NCI-H2029 treated with DMSO at 0.1 percent for 48 hours (cell line): ENCODE measurements at regions not wholly inside any gene's neighbourhood (a gene's known extent, or its start where the extent isn't known, plus 50 kb on each side); places are given as distances from the start of the nearest gene placed in this dataset.
"Not testable (repeated sequence)": the region's sequence is repeated elsewhere in the genome, so short reads cannot be mapped to it uniquely, and the experiment has no call there.

ENCODE experiments used
- DNase-seq: peaks from one replicate; lab custom pipeline; 2025; lab: John Stamatoyannopoulos, UW

GRCh38 chr3:127520993-127521392, 69.5 kb downstream of the TPRA1 start:
- no peak for DNase-seq

DNA sequence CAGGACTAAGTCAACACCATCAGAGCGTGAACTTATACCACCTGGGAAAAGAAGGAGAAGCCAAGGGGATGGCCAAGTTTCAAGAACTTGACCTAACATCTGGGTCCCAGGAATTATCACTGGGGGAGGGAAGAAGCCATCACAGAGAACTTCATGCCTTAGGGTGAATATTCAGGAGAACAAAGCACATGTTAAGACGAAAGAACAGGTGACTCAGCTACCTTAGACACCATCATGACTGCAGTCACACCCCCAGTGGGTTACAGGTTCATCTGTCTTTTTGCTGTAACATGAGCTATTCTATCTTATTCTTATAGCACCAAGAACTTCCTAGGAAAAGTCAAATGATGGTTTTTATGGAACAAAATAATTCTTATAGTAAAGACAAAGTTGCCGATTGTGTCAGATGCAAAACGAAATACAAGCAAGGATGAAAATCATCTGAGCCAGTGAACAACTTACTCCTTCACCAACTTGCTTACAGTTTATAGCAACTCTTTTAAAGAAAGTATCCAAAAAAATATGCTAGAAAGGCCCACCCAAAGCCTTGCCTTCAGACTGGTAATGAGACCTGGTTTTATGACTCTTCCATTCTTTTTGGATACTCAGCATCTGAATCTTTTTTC, 72.0 kb downstream of the TPRA1 start:
- no peak for DNase-seq

GRCh38 chr3:127512256-127512655, 78.3 kb downstream of the TPRA1 start:
- DNase-seq = no peak

- DNase-seq = no peak
These were observed 89.4 kb downstream of the TPRA1 start for GRCh38 chr3:127501177-127501576.

- no peak for DNase-seq
These were observed 92.9 kb downstream of the TPRA1 start for GRCh38 chr3:127497676-127498075.

GRCh38 chr3:127497166-127497565, 93.4 kb downstream of the TPRA1 start:
- no peak for DNase-seq

DNA sequence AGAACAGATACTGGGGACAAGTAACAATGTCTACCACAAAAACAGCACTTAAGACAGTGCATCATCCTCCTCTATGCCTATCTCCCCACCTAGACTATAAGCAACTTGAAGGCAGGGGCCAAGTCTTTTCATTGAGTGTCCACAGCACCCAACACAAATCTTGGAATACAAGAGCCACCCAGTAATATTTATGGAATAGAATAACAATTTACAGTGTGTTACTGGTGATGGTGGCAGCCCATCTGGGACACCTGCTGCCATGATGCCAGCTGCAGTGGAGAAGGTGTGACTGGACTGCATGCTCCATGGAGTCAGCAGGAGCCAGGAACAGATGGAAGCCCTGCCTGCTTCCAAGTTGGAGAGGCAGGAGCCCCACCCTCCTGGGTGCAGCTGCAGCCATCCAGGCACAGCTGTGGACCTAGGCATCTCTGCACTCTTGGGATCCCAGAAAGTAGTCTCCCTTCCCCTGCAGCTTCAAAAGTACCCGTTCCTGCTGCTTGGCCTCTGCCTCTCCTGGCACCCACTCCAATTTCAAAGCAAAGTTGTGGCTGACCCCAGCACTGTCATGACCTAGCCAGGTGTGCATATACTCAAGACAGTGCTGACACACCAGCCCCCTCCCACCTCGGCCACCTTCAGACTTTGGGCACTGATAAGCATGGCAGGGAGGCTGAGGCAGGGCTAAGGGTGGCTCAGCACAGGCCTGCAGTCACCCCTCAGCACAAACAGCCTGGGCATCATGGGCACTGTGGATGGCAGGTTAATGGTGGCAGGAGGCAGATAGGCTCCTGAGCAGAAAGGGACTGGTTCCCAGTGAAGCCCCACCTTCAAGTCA, 94.5 kb downstream of the TPRA1 start:
- DNase-seq = no peak

DNA sequence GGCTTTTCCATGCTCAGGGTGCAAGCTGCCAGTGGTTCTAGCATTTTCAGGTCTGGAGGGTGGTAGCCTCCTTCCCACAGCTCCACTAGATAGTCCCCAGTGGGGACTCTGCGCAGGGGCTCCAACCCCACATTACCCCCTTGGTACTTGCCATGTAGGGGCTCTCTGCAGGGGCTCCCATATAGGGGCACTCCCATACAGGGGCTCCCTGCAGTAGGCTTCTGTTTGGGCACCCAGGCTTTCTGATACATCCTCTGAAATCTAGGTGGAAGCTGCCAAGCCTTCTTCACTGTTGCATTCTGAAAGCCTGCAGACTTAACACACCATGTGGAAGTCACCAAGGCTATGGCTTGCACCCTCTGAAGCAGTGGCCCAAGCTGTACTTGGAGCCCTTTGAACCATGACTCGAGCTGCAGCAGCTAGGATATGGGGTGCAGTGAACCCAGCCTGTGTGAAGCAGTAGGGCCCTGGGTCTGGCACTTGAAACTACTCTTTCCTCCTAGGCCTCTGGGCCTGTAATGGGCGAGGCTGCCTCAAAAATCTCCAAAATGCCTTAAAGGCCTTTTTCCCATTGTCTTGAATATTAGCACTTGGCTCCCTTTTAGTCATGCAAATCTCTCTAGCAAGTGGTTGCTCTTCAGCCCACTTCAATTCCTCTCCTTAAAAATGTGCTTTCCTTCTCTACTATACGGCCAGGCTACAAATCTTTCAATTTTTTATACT, 96.4 kb downstream of the TPRA1 start:
- no peak for DNase-seq

DNA sequence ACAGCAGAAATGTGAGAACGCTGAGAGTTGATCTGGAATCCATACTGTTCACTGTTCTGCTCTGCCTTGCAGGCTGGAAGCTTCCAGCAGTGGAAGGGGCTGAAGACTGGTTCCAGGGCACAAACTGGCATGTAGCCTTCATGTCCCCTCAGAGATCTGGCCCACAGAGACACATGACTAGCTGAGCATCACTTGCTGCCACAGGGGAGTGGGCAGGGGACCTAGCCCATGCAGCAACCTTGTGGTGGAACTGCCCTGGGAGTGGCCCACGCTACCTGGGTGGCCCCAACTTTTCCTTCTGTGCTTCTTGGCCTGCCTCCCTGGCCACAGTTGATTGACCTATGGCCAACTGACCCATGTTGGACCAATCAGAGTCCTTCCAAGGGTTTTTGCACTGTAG, 98.1 kb downstream of the TPRA1 start:
- DNase-seq = no peak

- DNase-seq = no peak
These were observed 98.6 kb downstream of the TPRA1 start for GRCh38 chr3:127491909-127492308.

DNA sequence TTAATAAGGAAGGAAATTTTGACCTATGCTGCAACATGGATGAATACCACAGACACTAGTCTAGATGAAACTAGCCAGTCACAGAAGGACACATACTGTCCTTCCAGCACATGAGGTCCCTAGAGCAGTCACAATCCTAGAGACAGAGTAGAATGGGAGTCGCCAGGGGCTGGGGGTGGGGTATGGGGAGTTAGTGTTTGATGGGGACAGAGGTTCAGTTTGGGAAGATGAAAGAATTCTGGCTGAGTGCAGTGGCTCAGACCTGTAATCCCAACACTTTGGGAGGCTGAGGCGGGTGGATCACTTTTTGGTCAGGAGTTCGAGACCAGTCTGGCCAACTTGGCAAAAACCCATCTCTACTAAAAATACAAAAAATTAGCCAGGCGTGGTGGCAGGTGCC, 99.2 kb downstream of the TPRA1 start:
- DNase-seq = no peak

DNA sequence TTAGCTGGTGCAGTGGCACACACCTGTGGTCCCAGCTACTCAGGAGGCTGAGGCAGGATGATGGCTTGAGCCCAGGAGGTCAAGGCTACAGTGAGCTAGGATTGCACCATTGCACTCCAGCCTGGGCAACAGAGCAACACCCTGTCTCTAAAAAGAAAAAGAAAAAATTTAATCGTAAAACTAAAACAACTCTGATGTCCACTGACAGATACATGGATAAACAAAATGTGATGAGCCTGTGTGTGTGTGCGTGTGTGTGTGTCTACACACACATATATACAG, 99.6 kb downstream of the TPRA1 start:
- not testable (repeated sequence) for DNase-seq

GRCh38 chr3:127490271-127491023, 100.1 kb downstream of the TPRA1 start:
- no peak for DNase-seq

DNA sequence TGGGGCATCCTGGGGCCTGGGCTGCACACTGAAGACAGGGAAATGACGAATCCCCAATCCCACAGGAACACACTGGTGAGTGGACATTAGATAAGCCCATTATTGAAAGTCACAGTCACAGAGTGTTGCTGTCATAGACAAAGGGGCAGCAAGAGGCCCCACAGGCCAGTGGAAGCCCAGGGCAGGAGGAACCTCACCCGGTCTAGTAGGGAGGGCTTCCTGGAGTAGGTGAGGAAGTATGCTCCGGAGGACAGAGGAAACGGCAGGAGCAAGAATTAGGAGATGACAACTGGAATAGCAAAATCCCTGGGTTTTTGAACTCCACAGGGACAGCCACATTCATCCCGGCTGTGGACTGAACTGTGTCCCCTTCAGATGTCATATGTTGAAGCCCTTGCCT, 101.2 kb downstream of the TPRA1 start:
- DNase-seq = no peak

DNA sequence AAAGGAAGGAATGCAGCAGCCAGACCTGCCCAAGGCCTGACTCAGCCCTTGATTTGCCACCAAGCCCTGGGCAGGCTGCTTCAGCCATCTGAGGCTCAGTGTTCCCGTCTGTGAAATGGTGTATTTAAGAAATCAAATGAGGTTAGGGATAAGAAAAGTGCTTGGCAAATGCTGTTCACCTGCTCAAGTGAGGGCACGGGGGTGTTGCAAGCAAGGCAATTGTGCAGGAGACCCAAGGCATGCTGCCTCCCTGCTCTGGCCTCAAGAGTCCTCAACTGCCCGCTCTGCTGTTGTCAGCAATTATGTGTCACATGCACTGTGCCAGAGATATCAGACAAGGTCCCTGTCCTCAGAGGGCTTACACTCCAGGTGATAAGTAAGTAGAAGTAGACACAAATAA, 101.8 kb downstream of the TPRA1 start:
- DNase-seq = no peak

- DNase-seq = no peak
These were observed 102.3 kb downstream of the TPRA1 start for GRCh38 chr3:127488141-127488672.

GRCh38 chr3:127487196-127487595, 103.3 kb downstream of the TPRA1 start:
- no peak for DNase-seq

DNA sequence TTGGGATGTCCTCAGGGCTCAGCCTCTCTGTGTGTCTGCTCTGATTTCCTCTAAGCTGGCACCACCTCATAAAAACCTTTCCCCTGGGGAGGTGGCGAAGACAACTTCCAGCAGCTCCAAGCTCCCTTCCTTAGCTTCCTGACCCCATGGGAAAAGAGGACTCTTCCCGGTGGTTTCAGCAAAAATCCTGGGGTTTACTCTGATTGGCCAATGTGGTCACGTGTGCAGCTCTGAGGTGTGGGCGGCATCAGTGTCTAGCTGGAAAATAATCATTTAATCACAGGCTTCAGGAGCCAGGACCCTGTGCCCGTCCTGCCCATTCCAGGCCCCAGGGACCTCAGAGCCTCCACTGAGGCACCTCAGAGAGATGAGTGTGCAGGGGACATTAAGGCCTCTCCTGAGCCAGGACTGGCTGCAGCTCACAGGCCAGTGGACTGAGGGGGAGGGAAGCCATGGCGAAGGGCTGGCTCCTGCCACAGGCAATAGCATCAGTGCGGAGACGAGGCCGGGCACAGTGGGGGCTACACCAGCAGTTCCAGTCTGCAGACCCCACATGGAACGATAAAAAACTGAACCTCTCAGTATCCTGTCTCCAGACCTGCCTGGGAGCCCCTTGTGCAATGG, 104.1 kb downstream of the TPRA1 start:
- no peak for DNase-seq

DNA sequence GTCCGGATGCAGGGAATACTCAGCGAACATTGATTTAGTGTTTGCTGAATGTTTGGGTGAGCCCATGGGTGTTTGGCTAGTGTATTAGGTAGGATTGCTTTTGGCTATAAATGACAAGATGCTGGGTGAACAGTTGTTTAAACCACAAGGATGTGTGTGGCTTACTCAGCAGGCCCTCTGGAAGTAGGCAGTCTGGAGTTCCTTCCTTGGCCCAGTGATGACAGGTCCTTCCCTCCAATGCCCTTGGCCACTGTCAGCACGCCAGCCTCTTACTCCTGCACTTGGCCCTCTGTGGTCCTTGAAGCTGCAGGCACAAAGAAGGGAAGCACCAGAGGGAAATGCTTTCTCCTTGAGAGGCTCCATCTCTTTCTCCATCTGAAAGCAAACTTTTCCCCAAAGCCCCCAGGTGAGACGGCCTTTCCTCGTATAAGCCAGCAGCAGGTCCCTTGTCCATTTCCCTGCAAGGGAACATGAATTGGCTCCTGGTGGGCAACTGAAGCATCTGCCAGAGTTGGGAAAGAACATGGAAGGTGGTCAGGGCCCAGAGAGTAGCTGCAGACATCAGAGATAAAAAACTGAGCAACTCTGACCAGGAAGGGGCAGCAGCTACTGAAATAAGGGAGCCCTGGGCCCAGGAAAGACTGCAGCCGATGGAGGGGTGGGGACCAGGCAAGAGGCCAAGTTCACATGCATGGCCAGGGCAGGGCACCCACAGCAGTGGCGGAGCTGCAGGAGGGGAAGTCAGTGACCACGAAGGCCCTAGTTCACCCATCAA, 105.0 kb downstream of the TPRA1 start:
- no peak for DNase-seq

- DNase-seq = no peak
These were observed 105.7 kb downstream of the TPRA1 start for GRCh38 chr3:127484601-127485388.
